ENCODE measurements at regions not wholly inside any gene's neighbourhood (a gene's known extent, or its start where the extent isn't known, plus 50 kb on each side); places are given as distances from the start of the nearest gene placed in this dataset.

DNA sequence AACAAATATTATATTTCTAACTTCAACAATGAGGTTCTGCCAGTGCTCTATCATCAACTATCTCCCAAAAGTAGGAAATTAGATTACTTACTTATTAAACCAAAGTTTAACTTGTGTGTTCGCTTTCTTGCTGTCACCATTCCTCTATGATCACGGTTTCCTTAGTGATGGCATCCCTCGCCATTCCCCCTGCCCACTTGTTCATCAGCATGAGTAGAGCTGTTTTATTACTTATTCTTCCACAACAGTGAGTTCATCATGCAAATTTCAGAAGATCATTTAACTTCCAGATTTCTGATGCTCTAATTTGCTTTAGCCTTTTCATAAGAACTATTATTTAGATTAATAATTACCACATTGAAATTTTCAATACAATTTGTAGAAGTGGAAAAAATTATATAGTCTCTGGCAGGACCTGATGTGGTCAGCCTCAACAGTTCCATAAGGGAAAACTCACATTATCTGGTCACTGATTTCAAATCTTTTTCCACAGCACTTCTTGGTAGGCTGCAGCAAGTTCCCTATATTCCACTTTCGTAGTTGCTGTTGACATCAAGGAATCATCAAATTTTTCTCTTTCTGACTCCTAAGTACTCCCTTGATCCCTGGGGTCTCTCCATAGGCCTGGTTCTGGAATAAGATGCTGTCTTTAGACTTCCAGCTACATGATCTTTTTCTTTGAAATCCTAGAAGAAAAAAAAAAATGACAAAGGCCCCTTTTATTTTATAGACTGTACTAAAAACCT, 174.6 kb downstream of the RASSF9 start:
- TF ChIP-seq, protein P1, sequence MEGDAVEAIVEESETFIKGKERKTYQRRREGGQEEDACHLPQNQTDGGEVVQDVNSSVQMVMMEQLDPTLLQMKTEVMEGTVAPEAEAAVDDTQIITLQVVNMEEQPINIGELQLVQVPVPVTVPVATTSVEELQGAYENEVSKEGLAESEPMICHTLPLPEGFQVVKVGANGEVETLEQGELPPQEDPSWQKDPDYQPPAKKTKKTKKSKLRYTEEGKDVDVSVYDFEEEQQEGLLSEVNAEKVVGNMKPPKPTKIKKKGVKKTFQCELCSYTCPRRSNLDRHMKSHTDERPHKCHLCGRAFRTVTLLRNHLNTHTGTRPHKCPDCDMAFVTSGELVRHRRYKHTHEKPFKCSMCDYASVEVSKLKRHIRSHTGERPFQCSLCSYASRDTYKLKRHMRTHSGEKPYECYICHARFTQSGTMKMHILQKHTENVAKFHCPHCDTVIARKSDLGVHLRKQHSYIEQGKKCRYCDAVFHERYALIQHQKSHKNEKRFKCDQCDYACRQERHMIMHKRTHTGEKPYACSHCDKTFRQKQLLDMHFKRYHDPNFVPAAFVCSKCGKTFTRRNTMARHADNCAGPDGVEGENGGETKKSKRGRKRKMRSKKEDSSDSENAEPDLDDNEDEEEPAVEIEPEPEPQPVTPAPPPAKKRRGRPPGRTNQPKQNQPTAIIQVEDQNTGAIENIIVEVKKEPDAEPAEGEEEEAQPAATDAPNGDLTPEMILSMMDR (IDR thresholded peaks at IDR 0.05; ENCODE audit: low read depth, low read length, missing control alignments) = no peak
- in situ Hi-C loops (cut with HindIII; ENCODE audit: low sequenced_read_pairs) = no loop called here
- H3K4me3 ChIP-seq (ENCODE audit: low read depth, low read length) = no peak overlapping the region
- DNase-seq (ENCODE audit: low read depth) = no peak

DNA sequence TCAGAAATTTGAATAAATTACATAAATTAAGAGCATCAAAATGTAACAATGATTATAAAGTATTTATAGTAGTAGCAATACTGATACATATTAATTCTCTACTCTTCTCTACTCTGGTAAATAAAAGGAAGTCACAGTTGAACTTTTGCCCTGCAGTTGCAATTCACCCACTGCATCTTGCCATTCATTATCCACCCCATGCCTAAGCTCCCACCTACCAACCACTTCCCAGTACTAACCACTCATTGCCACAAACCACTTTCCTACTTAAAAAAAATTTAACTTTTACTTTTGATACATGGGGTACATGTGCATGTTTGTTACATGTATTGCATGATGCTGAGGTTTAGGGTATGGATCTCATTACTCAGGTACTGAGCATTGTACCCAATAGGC, 174.0 kb downstream of the RASSF9 start:
- no peak for DNase-seq (ENCODE audit: low read depth)
- in situ Hi-C loops (cut with HindIII; ENCODE audit: low sequenced_read_pairs) = no loop called here
- TF ChIP-seq, protein P1 (IDR thresholded peaks at IDR 0.05; ENCODE audit: low read depth, low read length, missing control alignments) = no peak

DNA sequence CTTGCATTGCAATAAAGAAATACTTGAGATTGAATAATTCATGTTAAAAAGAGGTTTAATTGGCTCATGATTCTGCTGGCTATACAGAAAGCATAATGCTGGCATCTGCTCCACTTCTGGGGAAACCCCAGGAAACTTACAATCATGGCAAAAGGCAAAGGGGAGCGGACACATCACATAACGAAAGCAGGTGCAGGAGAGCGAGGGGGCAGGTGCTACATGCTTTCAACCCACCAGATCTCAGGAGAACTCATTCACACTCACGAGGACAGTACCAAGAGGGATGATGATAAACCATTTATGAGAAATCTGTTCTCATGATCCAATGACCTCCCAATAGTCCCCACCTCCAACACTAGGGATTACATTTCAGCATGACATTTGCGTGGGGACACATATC, 172.6 kb downstream of the RASSF9 start:
- in situ Hi-C loops (cut with HindIII; ENCODE audit: low sequenced_read_pairs) = no loop called here
- TF ChIP-seq, protein P1 (IDR thresholded peaks at IDR 0.05; ENCODE audit: low read depth, low read length, missing control alignments) = no peak
- no peak for DNase-seq (ENCODE audit: low read depth)
- H3K4me3 ChIP-seq (ENCODE audit: low read depth, low read length) = no peak overlapping the region

More for the DNA sequence above, 174.0 kb downstream of the RASSF9 start:
- no peak overlapping the region for H3K4me3 ChIP-seq (ENCODE audit: low read depth, low read length)

DNA sequence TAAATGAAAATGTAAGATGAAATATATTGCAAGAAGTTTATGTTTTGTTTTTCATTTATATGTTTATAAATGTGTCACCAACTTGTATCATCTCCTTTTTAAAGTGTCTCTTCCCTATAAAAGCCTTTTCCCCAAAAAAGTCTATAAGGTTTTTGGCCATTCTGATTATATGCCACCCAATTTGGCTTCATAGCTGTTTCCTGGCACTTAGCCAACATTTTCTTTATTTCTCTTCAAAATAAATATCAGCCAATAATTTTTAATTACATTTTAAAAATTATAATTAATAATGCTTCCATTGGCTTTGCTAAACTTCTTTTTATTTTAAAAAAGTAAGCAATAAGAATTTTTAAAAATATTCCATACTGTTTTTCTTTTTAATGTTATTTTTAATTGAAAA, 171.8 kb downstream of the RASSF9 start:
- H3K4me3 ChIP-seq (ENCODE audit: low read depth, low read length) = no peak overlapping the region
- no peak for DNase-seq (ENCODE audit: low read depth)
- in situ Hi-C loops (cut with HindIII; ENCODE audit: low sequenced_read_pairs) = no loop called here
- TF ChIP-seq, protein P1 (IDR thresholded peaks at IDR 0.05; ENCODE audit: low read depth, low read length, missing control alignments) = no peak

DNA sequence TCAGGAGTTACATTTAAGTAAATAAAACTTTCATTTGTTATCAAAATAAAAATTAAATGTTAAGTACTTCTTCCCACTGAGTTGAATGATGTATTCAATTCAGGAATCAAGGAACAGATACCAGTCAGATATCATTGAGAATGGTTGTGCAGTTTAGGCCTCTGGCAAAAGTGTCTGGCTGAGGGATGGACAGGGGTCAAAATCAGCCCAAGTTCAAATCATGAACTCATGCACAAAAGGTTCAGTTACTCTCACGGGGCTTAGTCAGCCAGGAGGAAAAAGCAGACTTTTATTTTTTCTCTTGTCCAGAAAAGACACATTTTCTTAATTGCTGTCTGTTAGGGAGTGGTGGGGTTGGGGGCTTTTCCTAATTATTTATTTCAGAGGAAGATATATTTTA, 166.3 kb downstream of the RASSF9 start:
- TF ChIP-seq, protein P1 (IDR thresholded peaks at IDR 0.05; ENCODE audit: low read depth, low read length, missing control alignments) = no peak
- no peak for DNase-seq (ENCODE audit: low read depth)
- no peak overlapping the region for H3K4me3 ChIP-seq (ENCODE audit: low read depth, low read length)
- in situ Hi-C loops (cut with HindIII; ENCODE audit: low sequenced_read_pairs) = no loop called here

DNA sequence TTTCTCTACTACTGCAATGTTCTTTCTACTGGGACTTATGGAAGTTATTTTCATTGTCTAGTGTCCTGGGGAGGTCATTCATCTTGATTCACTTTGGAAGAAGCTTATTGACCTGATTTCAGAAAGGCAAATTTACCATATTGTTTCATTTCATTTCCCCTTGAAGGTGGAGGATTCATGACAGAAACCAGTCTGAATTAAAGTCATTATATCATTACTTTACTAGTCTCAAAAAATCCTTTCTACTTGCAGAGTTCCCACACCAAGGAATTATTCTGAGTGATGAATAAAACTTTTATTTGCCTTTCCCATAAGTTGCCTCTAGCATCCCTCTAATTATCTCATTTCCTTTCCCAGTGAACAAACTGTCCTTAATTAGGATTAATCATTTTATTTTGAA, 163.8 kb downstream of the RASSF9 start:
- TF ChIP-seq, protein P1 (IDR thresholded peaks at IDR 0.05; ENCODE audit: low read depth, low read length, missing control alignments) = no peak
- in situ Hi-C loops (cut with HindIII; ENCODE audit: low sequenced_read_pairs) = no loop called here

More for the DNA sequence above, 163.8 kb downstream of the RASSF9 start:
- no peak for DNase-seq (ENCODE audit: low read depth)
- H3K4me3 ChIP-seq (ENCODE audit: low read depth, low read length) = no peak overlapping the region
